ENCODE measurements at regions not wholly inside any gene's neighbourhood (a gene's known extent, or its start where the extent isn't known, plus 50 kb on each side); places are given as distances from the start of the nearest gene placed in this dataset.
A peak's percentile ranks its signal among the peaks of the same experiment; 100 is the strongest.

DNA sequence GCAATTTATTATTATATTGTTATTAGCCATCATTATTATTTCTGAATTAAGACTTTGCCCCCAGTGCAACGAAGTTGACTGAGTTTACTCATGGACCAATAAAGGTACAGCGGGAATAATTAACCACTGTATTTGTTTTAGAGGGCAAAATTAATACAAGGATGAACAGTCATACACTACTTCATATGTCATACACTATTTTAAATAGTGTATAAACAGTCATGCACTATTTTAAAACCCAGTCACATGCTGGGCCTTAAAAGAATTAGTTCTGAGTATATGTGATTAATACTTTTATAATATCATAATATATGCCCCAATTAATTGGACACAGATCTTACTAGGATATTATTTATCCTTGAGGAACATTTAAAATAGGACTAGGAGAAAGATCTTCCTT lies 125.3 kb upstream of the NANOGP8 start:
- TF ChIP-seq ZBTB7A (IDR thresholded peaks at IDR 0.05; ENCODE audit: low read depth) (no peak), CREB1 (IDR thresholded peaks at IDR 0.05; ENCODE audit: low read depth) (no peak), MAX (IDR thresholded peaks at IDR 0.05) (no peak), TCF12 (IDR thresholded peaks at IDR 0.05; ENCODE audit: low read depth) (no peak)

DNA sequence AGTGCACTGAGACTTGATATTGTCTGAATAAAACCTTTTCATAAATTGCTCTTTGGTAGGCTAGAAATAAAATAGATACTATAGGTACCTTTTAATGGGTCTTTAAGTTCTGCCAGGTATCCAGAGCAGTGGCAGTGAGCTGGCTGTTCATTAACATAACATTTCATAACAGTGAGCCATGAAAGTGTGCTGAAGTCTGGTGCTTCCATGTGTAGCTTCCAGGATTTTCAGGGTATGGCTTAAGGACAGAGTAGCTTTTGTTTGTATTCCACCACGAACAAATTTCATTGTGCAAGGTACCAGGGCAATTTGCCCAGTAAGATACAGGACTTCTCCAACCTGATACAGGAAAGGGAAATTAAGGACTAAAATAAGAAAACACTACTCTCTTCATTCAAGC lies 124.7 kb upstream of the NANOGP8 start:
- TF ChIP-seq YY1 (IDR thresholded peaks at IDR 0.05; ENCODE audit: low read depth) = no peak
- TF ChIP-seq MAX (IDR thresholded peaks at IDR 0.05) = no peak
- no peak for TF ChIP-seq EP300 (IDR thresholded peaks at IDR 0.05; ENCODE audit: borderline replicate concordance)
- no peak for TF ChIP-seq FOXM1 (IDR thresholded peaks at IDR 0.05; ENCODE audit: borderline replicate concordance, low read depth)
- TF ChIP-seq TEAD4 (IDR thresholded peaks at IDR 0.05) = no peak
- no peak for TF ChIP-seq ZBTB7A (IDR thresholded peaks at IDR 0.05; ENCODE audit: low read depth)
- TF ChIP-seq TAF1 (IDR thresholded peaks at IDR 0.05; ENCODE audit: low read depth) = no peak
- no peak for TF ChIP-seq CREB1 (IDR thresholded peaks at IDR 0.05; ENCODE audit: low read depth)
- TF ChIP-seq, protein P1, sequence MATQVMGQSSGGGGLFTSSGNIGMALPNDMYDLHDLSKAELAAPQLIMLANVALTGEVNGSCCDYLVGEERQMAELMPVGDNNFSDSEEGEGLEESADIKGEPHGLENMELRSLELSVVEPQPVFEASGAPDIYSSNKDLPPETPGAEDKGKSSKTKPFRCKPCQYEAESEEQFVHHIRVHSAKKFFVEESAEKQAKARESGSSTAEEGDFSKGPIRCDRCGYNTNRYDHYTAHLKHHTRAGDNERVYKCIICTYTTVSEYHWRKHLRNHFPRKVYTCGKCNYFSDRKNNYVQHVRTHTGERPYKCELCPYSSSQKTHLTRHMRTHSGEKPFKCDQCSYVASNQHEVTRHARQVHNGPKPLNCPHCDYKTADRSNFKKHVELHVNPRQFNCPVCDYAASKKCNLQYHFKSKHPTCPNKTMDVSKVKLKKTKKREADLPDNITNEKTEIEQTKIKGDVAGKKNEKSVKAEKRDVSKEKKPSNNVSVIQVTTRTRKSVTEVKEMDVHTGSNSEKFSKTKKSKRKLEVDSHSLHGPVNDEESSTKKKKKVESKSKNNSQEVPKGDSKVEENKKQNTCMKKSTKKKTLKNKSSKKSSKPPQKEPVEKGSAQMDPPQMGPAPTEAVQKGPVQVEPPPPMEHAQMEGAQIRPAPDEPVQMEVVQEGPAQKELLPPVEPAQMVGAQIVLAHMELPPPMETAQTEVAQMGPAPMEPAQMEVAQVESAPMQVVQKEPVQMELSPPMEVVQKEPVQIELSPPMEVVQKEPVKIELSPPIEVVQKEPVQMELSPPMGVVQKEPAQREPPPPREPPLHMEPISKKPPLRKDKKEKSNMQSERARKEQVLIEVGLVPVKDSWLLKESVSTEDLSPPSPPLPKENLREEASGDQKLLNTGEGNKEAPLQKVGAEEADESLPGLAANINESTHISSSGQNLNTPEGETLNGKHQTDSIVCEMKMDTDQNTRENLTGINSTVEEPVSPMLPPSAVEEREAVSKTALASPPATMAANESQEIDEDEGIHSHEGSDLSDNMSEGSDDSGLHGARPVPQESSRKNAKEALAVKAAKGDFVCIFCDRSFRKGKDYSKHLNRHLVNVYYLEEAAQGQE (IDR thresholded peaks at IDR 0.05; ENCODE audit: low read depth) = no peak
- TF ChIP-seq CEBPB (IDR thresholded peaks at IDR 0.05) = no peak

DNA sequence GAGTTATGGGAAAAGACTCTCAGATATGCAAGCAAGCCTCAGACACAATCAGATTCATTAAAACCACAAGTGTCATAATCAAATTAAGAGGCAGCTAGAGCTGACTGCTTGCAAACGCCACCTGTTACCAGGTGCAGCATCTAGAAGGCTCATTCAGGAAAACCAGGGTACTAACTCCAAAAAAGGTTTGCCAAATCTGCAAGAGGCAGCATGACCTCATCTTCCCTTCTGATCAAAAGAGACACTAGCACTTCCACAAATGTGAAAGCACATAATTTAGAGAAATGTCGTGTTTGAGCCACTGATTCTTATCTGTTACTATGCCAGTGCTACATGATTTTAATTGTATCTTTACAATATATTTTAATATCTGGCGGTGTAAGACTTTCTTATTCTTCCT lies 123.3 kb upstream of the NANOGP8 start:
- TF ChIP-seq USF1 (IDR thresholded peaks at IDR 0.05) = no peak
- no peak for TF ChIP-seq YY1 (IDR thresholded peaks at IDR 0.05; ENCODE audit: low read depth)
- TF ChIP-seq, protein P1 (IDR thresholded peaks at IDR 0.05; ENCODE audit: low read depth) = no peak
- TF ChIP-seq EP300 (IDR thresholded peaks at IDR 0.05; ENCODE audit: borderline replicate concordance) = no peak
- no peak for TF ChIP-seq TAF1 (IDR thresholded peaks at IDR 0.05; ENCODE audit: low read depth)
- TF ChIP-seq TEAD4 (IDR thresholded peaks at IDR 0.05) = no peak
- no peak for TF ChIP-seq ZBTB7A (IDR thresholded peaks at IDR 0.05; ENCODE audit: low read depth)
- no peak for TF ChIP-seq NFIC (IDR thresholded peaks at IDR 0.05)

- peak; percentile 38 for TF ChIP-seq RAD21 (IDR thresholded peaks at IDR 0.05; ENCODE audit: low read depth)
- TF ChIP-seq USF1 (IDR thresholded peaks at IDR 0.05) = no peak
- no peak for TF ChIP-seq NFIC (IDR thresholded peaks at IDR 0.05)
- TF ChIP-seq CEBPB (IDR thresholded peaks at IDR 0.05) = no peak
- TF ChIP-seq CREB1 (IDR thresholded peaks at IDR 0.05; ENCODE audit: low read depth) = no peak
- no peak for TF ChIP-seq TCF12 (IDR thresholded peaks at IDR 0.05; ENCODE audit: low read depth)
Measured at GRCh38 chr15:35206060-35206675, 121.1 kb upstream of the NANOGP8 start.

DNA sequence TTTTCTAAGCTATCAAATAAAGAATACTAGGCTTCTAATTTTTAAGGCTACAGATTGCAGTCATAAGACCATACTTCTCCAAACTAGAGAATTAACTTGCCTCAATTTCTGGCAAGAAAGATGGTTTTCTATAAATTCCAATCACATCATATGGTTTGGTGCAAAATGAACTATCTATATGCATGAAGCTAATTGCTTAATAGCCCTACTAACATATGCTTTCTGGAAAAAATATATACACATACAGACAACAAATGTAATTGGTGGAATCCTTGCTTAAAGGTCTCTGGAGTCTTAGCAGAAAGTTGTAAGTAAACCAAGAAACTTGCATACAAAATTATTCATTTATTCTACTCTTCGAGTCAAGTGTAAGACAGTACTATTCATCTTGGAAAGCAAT lies 113.1 kb upstream of the NANOGP8 start:
- TF ChIP-seq EGR1 (IDR thresholded peaks at IDR 0.05) (no peak), EP300 (IDR thresholded peaks at IDR 0.05; ENCODE audit: borderline replicate concordance) (no peak), TCF12 (IDR thresholded peaks at IDR 0.05; ENCODE audit: low read depth) (no peak), YY1 (IDR thresholded peaks at IDR 0.05; ENCODE audit: low read depth) (no peak), ZBTB7A (IDR thresholded peaks at IDR 0.05; ENCODE audit: low read depth) (no peak), TEAD4 (IDR thresholded peaks at IDR 0.05) (no peak), RAD21 (IDR thresholded peaks at IDR 0.05; ENCODE audit: low read depth) (no peak), CEBPB (IDR thresholded peaks at IDR 0.05) (no peak), FOXM1 (IDR thresholded peaks at IDR 0.05; ENCODE audit: borderline replicate concordance, low read depth) (no peak), NFIC (IDR thresholded peaks at IDR 0.05) (no peak), USF1 (IDR thresholded peaks at IDR 0.05) (no peak), MAX (IDR thresholded peaks at IDR 0.05) (no peak), TAF1 (IDR thresholded peaks at IDR 0.05; ENCODE audit: low read depth) (no peak), CREB1 (IDR thresholded peaks at IDR 0.05; ENCODE audit: low read depth) (no peak)
- TF ChIP-seq, protein P1 (IDR thresholded peaks at IDR 0.05; ENCODE audit: low read depth) = no peak

All from Ishikawa (cell line).